Endothelial cell (in vitro differentiated cells): ENCODE measurements at regions not wholly inside any gene's neighbourhood (a gene's known extent, or its start where the extent isn't known, plus 50 kb on each side); places are given as distances from the start of the nearest gene placed in this dataset.

Experiments
- DNase-seq: peaks from one replicate; pipeline ENCODE4 v3.0.0; 2021; ENCODE audit warnings: low spot score
- H3K27ac Mint-ChIP-seq: one replicate; pipeline ENCODE4 v1.8.0; 2021; ENCODE audit warnings: mixed read lengths, inconsistent platforms; ENCODE audit not compliant: unreplicated experiment
- H3K27me3 Mint-ChIP-seq: one replicate; pipeline ENCODE4 v1.8.0; 2021; ENCODE audit warnings: mild to moderate bottlenecking, moderate library complexity, mixed read lengths, inconsistent platforms; ENCODE audit not compliant: unreplicated experiment
- H3K36me3 Mint-ChIP-seq: one replicate; pipeline ENCODE4 v1.8.0; 2021; ENCODE audit warnings: mild to moderate bottlenecking, low read depth, mixed read lengths, inconsistent platforms; ENCODE audit not compliant: unreplicated experiment
- H3K4me1 Mint-ChIP-seq: one replicate; pipeline ENCODE4 v1.8.0; 2021; ENCODE audit warnings: mild to moderate bottlenecking, mixed read lengths, inconsistent platforms; ENCODE audit not compliant: unreplicated experiment
- H3K4me3 Mint-ChIP-seq: one replicate; pipeline ENCODE4 v1.8.0; 2021; ENCODE audit warnings: mild to moderate bottlenecking, mixed read lengths, inconsistent platforms; ENCODE audit not compliant: unreplicated experiment
- H3K9me3 Mint-ChIP-seq: one replicate; pipeline ENCODE4 v1.8.0; 2021; ENCODE audit warnings: mixed read lengths, inconsistent platforms; ENCODE audit not compliant: unreplicated experiment
- CTCF ChIP-seq: fragments of 200-600 bp; sonication (generic); IDR thresholded peaks from one replicate; pipeline ENCODE4 v1.5.0; 2021; ENCODE audit warnings: antibody characterized with exemption; ENCODE audit not compliant: unreplicated experiment

- H3K27ac Mint-ChIP-seq, result no peak overlapping the region
- H3K4me3 Mint-ChIP-seq, result no peak overlapping the region
- no peak for TF ChIP-seq CTCF
- H3K36me3 Mint-ChIP-seq, result peaks cover 3% of the 10 kb centered on the region
- peaks cover 17% of the 10 kb centered on the region for H3K4me1 Mint-ChIP-seq
- DNase-seq, result no peak
- H3K9me3 Mint-ChIP-seq, result no peaks in the 10 kb centered on the region
- peaks cover 3% of the 10 kb centered on the region for H3K27me3 Mint-ChIP-seq
Observed at GRCh38 chr13:50404769-50405168, 389.5 kb downstream of the KCNRG start.

- Mint-ChIP-seq H3K9me3 (no peaks in the 10 kb centered on the region), H3K4me1 (peaks cover 17% of the 10 kb centered on the region), H3K4me3 (no peak overlapping the region), H3K27me3 (no peaks in the 10 kb centered on the region), H3K36me3 (peaks cover 3% of the 10 kb centered on the region), H3K27ac (no peak overlapping the region)
- no peak for DNase-seq
- TF ChIP-seq CTCF, result no peak
Observed at GRCh38 chr13:50406831-50407230, 391.6 kb downstream of the KCNRG start.

- no peaks in the 10 kb centered on the region for H3K27me3 Mint-ChIP-seq
- TF ChIP-seq CTCF, result no peak
- H3K9me3 Mint-ChIP-seq, result no peaks in the 10 kb centered on the region
Observed at GRCh38 chr13:50408068-50408467, 392.8 kb downstream of the KCNRG start.

GRCh38 chr13:50409220-50409619 is 394.0 kb downstream of the KCNRG start:
- no peak for TF ChIP-seq CTCF
- no peaks in the 10 kb centered on the region for H3K27me3 Mint-ChIP-seq
- no peak overlapping the region for H3K27ac Mint-ChIP-seq
- H3K4me1 Mint-ChIP-seq, result peaks cover 17% of the 10 kb centered on the region
- H3K4me3 Mint-ChIP-seq, result no peak overlapping the region
- DNase-seq, result no peak
- peaks cover 3% of the 10 kb centered on the region for H3K36me3 Mint-ChIP-seq
- no peaks in the 10 kb centered on the region for H3K9me3 Mint-ChIP-seq

More at GRCh38 chr13:50408068-50408467, 392.8 kb downstream of the KCNRG start:
- peaks cover 17% of the 10 kb centered on the region for H3K4me1 Mint-ChIP-seq
- H3K36me3 Mint-ChIP-seq, result peaks cover 3% of the 10 kb centered on the region
- no peak overlapping the region for H3K27ac Mint-ChIP-seq
- DNase-seq, result no peak
- no peak overlapping the region for H3K4me3 Mint-ChIP-seq

- H3K4me3 Mint-ChIP-seq, result no peak overlapping the region
- peaks cover 10% of the 10 kb centered on the region for H3K4me1 Mint-ChIP-seq
- no peaks in the 10 kb centered on the region for H3K36me3 Mint-ChIP-seq
- H3K9me3 Mint-ChIP-seq, result no peaks in the 10 kb centered on the region
- H3K27ac Mint-ChIP-seq, result no peak overlapping the region
- no peak for TF ChIP-seq CTCF
- H3K27me3 Mint-ChIP-seq, result no peaks in the 10 kb centered on the region
- DNase-seq, result no peak
Observed at GRCh38 chr13:50410921-50411746, 395.9 kb downstream of the KCNRG start.
